ELR (cell line): ENCODE measurements at regions not wholly inside any gene's neighbourhood (a gene's known extent, or its start where the extent isn't known, plus 50 kb on each side); places are given as distances from the start of the nearest gene placed in this dataset.
"Not testable (repeated sequence)": the region's sequence is repeated elsewhere in the genome, so short reads cannot be mapped to it uniquely, and the experiment has no call there.

Source experiments
- DNase-seq: peaks from one replicate; pipeline ENCODE4 v3.0.0-alpha.2; 2015; ENCODE audit warnings: low read depth

DNA sequence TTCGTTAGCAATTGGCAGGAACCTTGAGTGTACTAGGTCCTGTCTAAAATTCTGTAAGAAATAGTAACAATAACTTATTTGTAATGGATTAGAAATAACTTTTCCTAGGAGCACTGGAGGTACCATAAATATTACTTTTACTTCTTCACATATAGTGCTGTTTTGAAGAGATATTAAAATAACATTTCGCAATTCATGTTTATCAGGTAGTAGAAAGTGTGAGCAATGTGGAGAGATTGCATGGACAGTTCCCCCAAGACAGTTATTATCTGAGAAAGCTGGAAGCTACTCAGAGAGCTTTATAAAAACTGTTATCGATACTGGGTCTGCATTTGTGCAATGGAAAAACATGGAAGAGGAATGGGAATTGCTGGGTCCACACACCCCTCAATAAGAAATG is 128.5 kb upstream of the KIF26B start:
- DNase-seq = no peak

- no peak for DNase-seq
Measured at GRCh38 chr1:245025525-245025924, 129.3 kb upstream of the KIF26B start.

- no peak for DNase-seq
Measured at GRCh38 chr1:245023222-245023621, 131.6 kb upstream of the KIF26B start.

- no peak for DNase-seq
Measured at GRCh38 chr1:245019910-245020486, 134.8 kb upstream of the KIF26B start.

- no peak for DNase-seq
Measured at GRCh38 chr1:245016700-245017099, 138.1 kb upstream of the KIF26B start.

DNA sequence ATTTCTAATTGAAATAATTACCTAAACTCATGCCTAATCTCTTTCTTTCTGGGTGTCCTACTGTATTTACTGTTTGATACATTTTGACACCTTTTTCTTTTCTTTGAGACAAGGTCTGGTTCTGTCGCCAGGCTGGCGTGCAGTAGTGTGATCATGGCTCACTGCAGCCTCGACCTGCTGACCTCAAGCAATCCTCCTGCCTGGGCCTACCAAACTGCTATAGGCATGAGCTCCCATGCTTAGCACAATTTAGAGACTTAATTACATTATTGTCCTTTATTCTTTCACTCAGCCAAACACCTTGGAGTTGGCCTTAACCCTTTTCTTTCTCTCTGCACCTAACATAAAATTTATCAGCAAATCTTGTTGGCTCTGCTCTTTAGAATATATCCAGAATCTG is 139.8 kb upstream of the KIF26B start:
- no peak for DNase-seq

DNA sequence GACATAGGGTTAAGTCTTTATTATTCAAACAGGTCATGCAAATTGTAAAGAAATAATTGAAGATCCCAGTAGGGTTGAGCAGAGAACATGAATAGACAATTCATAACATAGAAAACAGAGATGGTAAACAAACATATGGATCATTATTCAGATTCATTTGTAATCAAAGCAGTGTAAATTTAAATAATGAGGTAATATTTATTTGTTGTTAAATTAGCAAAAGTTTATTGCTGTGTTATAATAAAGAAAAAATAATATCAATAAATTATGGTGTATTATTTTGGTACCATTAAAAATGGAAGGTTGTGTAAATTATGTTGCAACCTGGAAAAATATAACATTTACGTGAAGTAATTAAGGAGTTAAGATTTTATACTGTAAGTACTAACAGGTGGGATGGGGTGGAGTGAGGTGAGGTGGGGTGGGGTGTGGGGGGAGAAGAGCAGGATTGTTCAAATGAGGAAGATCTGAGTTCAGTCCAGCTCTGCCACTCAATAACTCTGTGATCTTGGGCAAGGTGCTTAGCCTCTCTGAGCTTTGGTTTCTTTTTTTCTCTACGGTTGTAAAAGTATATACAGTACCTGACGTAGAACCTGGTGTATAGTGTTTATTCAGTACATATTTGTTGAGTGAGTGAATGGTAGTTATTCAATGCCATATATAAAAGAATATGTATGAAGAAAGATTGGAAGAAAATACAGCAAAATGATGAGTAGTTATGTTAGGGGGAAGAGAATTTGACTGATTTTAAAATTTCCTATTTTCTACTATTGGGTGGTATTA is 140.3 kb upstream of the KIF26B start:
- no peak for DNase-seq

GRCh38 chr1:245010018-245010614 is 144.7 kb upstream of the KIF26B start:
- no peak for DNase-seq

DNA sequence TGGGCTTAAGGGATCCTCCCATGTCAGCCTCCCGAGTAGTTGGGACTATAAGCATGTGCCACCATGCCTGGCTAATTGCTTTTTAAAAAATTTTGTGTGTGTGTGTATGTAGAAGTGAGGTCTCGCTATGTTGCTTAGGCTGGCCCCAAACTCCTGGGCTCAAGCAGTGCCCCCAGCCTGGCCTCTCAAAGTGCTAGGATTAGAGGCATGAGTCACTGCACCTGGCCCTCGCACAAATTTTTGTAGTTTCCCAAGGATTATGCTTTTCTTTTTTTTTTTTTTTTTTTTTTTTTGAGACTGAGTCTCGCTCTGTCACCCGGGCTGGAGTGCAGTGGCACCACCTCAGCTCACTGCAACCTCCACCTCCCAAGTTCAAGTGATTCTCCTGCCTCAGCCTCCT is 144.4 kb upstream of the HNRNPU start:
- no peak for DNase-seq

DNA sequence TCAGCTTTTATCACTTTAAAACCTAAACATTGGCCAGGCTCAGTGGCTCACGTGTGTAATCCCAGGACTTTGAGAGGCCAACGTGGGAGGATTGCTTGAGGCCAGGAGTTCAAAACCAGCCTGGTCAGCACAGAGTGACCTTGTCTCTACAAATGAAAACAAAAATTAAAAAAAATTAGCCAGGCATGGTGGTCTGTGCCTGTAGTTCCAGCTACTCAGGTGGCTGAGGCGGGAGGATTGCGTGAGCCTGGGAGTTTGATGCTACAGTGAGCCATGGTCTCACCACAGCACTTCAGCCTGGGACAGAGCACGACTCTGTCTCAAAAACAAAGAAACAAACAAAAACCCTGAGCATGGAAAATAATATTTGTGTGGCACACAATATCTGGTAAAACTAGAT is 143.5 kb upstream of the HNRNPU start:
- peak; percentile 8 for DNase-seq

DNA sequence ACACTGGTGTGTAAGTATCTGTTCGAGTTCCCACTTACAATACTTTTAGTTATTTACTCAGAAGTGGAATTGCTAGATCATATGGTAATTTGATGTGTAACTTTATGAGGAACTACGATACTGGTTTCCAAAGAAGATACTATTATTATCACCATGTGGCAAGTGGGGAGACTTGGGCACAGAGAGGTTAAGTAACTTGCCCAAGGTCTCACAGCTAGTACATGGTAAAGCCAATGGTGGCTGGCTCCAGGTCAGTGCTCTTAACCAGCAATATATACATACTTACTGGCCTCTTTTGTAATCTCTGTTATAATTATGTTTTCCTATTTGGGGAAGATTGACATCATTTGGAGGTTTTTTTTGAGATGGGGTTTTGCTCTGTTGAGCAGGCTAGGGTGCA is 138.9 kb upstream of the HNRNPU start:
- no peak for DNase-seq

- no peak for DNase-seq
Measured at GRCh38 chr1:245001252-245001651, 136.9 kb upstream of the HNRNPU start.

DNA sequence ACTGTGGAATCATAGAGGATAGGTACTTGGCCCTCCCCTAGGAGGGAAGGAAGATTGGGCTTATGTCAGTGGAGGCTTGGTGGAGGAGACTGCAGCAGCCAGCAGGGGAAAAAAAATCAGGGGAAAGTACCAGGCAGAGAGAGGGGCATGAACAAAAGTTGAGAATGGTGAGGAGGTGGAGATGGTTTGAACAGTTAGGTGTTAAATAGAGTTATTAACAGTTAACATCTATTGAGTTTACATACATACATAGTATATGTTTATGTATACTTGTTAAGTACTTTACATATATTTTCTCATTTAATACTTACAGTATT is 136.5 kb upstream of the HNRNPU start:
- no peak for DNase-seq

DNA sequence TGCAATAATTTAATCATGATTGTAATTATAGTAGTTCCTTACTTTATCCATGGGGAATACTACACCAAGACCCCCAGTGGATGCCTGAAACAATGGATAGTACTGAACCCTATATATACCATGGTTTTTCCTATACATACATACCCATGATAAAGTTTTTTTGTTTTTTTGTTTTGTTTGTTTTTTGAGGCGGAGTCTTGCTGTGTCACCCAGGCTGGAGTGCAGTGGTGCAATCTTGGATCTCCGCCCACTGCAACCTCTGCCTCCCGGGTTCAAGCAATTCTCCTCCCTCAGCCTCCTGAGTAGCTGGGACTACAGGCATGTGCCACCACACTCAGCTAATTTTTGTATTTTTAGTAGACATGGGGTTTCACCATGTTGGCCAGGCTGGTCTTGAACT is 135.3 kb upstream of the HNRNPU start:
- DNase-seq = not testable (repeated sequence)

DNA sequence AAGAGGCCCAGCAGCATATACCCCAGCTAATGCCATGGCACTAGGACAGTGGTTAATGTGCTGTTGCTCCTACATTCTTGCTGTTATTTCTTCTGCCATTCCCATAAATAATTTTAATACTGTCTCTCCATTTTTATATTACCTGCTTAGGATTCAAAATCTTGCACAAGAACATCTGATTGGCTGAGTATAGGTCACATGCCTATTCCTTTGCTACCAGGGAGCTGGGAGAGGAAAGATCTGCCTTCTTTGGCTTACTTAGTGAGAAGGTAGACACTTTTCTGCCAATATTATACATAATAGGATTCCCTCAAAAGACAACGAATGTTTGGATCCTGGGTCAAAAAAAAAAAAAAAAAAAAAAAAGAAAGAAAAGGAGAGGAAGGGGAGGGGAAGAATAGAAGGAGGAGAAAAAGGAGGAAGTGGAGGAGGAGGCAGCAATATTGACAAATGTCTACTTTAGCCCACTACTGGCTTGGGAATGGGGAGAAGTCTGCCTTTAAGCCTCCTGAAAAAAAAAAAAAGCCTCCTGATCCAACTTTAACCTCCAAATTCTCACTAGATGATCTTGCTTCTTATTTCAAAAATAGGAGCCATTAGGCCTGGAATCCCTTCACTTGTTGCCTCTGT is 134.5 kb upstream of the HNRNPU start:
- no peak for DNase-seq

DNA sequence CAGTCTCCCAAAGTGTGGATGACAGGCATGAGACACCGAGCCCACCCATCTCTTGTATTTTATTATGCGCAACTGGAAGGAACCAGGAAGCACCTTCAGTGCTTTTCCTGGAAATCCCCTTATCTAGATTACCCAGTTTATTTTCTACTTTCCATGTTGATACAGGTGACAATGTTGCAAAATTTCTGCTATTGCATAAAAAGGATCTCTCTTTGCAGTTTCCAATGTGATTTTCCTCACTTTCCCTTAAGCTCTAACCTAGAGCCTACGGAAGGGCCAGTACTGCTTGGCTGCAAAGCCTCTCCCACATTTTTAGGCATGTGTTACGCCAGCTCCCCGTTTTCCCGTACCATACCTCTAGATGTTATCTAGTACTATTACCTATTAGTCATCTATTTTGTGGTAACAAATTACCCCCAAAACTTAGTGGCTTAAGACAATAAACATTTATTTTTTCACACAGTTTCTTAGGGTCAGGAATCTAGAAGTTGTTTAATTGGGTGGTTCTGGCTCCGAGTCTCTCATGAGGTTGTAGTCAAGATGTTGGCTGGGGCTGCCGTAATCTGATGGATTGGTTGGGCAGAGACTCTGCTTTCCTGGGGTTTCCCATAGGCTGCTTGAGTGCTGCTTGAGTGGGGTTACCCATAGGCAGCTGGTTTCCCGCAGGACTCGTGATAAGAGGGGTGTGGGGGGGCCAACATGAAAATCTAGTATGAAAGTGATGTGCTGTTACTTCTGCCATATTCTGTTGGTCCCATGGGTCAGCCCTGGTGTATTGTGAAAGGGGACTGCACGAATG is 131.5 kb upstream of the HNRNPU start:
- DNase-seq = no peak

DNA sequence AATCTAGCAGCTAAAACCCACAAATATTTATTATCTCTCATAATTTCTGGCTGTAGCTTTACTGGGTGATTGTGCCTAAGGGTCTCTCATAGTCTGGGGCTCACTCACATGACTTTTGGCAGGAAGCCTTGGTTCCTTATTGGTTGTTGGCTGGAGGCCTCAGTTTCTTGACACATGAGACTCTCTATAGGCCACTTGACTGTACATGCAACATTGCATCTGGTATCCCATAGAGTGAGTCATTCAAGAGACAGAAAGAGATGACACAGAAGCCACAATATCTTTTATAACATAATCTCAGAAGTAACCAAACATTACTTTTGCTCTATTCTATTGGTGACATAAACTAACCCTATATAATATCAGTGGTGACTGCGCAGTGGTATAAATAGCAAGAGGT is 128.5 kb upstream of the HNRNPU start:
- DNase-seq = peak; percentile 49

- peak; percentile 61 for DNase-seq
Measured at GRCh38 chr1:244989813-244990212, 125.5 kb upstream of the HNRNPU start.

- peak; percentile 63 for DNase-seq
Measured at GRCh38 chr1:244988521-244988920, 124.2 kb upstream of the HNRNPU start.

DNA sequence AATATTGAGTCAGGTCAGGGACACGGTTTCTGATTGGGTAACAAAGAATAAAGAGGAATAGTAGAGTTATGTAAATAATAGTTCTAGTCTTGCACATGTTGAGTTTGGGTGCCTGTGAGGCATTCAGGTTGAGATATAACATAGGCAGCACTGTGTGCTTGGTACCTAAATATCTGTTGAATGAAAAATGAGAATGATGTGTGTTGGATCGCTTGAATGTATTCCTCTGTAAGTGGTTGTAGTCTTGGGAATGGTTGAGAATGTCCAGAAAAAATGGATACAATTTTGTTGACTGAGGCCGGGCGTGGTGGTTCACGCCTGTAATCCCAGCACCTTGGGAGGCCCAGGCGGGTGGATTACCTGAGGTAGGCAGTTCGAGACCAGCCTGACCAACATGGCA is 116.3 kb upstream of the HNRNPU start:
- DNase-seq = no peak

DNA sequence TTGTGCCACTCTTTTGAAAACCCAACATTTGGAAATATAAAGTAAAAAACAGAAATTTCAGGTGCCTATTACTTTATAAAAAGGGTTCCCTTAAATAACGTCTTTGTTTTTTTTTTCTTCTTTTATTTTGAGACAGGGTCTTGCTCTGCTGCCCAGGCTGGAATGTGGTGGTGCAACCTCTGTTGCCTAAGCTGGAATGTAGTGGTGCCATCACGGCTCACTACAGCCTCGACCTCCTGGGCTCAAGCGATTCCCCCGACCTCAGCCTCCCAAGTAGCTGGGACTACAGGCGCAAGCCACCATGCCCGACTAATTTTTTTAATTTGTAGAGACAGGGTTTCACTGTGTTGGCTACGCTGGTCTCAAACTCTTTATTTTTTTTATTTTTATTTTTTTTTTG is 110.2 kb upstream of the HNRNPU start:
- DNase-seq = no peak

DNA sequence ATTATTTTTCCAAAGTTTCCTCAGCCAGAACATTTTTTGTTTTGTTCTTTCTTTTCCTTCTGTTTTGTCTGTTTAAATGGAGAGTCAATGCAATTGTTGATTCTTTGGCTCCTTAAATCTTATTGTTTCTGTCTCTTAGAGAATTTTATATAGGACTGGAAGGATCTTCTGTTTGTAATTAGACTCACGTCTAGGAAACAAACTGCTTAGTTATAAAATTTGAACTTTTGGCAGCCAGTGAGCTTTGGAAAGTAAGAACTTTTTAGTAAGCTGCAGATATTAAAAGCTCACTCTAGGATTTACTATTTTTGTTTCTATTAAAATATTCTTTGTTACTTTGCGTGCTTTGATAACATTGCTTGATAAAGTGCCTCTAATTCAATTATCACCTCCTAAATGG is 109.8 kb upstream of the HNRNPU start:
- no peak for DNase-seq
